ENCODE measurements at regions not wholly inside any gene's neighbourhood (a gene's known extent, or its start where the extent isn't known, plus 50 kb on each side); places are given as distances from the start of the nearest gene placed in this dataset.
A peak's percentile ranks its signal among the peaks of the same experiment; 100 is the strongest.

- Histone ChIP-seq H3K4me1 (ENCODE audit: control insufficient read depth, insufficient read depth, low read length, poor library complexity, severe bottlenecking) (peaks cover 23% of the 10 kb centered on the region), H3K36me3 (ENCODE audit: control insufficient read depth, insufficient read depth, low read length) (no peaks in the 10 kb centered on the region), H3K4me3 (ENCODE audit: extremely low read depth, insufficient read depth, low read length, poor library complexity, severe bottlenecking) (peak overlapping the region; percentile 8), H3K9me3 (ENCODE audit: control insufficient read depth, low read length) (no peaks in the 10 kb centered on the region), H3K27ac (ENCODE audit: low read depth, low read length, severe bottlenecking) (no peak overlapping the region)
- WGBS, 2 experiments (ENCODE audit: insufficient coverage in 2 of 2), result 0 to 1% methylated on average over 11 to 13 of the region's 46 CpGs
Observed at GRCh38 chrX:40167850-40168479, 70.2 kb upstream of the BCOR start.

GRCh38 chrX:40167233-40167849, 69.6 kb upstream of the BCOR start:
- Histone ChIP-seq H3K4me1 (ENCODE audit: control insufficient read depth, insufficient read depth, low read length, poor library complexity, severe bottlenecking) (peaks cover 21% of the 10 kb centered on the region), H3K27ac (ENCODE audit: low read depth, low read length, severe bottlenecking) (no peak overlapping the region), H3K36me3 (ENCODE audit: control insufficient read depth, insufficient read depth, low read length) (no peaks in the 10 kb centered on the region), H3K9me3 (ENCODE audit: control insufficient read depth, low read length) (no peaks in the 10 kb centered on the region), H3K4me3 (ENCODE audit: extremely low read depth, insufficient read depth, low read length, poor library complexity, severe bottlenecking) (peak overlapping the region; percentile 8)
- WGBS, 2 experiments (ENCODE audit: insufficient coverage in 2 of 2), result 6 to 7% methylated on average over 13 to 22 of the region's 41 CpGs

- 17 to 34% methylated on average over 2 to 4 of the region's 4 CpGs for WGBS, 2 experiments (ENCODE audit: insufficient coverage in 2 of 2)
- H3K36me3 ChIP-seq (ENCODE audit: control insufficient read depth, insufficient read depth, low read length), result no peaks in the 10 kb centered on the region
- H3K9me3 ChIP-seq (ENCODE audit: control insufficient read depth, low read length), result no peaks in the 10 kb centered on the region
- H3K4me1 ChIP-seq (ENCODE audit: control insufficient read depth, insufficient read depth, low read length, poor library complexity, severe bottlenecking), result peaks cover 21% of the 10 kb centered on the region
- no peak overlapping the region for H3K27ac ChIP-seq (ENCODE audit: low read depth, low read length, severe bottlenecking)
- no peak overlapping the region for H3K4me3 ChIP-seq (ENCODE audit: extremely low read depth, insufficient read depth, low read length, poor library complexity, severe bottlenecking)
Observed at GRCh38 chrX:40166582-40166981, 68.8 kb upstream of the BCOR start.

- Histone ChIP-seq H3K4me3 (ENCODE audit: extremely low read depth, insufficient read depth, low read length, poor library complexity, severe bottlenecking) (no peak overlapping the region), H3K27ac (ENCODE audit: low read depth, low read length, severe bottlenecking) (no peak overlapping the region), H3K4me1 (ENCODE audit: control insufficient read depth, insufficient read depth, low read length, poor library complexity, severe bottlenecking) (peaks cover 18% of the 10 kb centered on the region), H3K9me3 (ENCODE audit: control insufficient read depth, low read length) (no peaks in the 10 kb centered on the region), H3K36me3 (ENCODE audit: control insufficient read depth, insufficient read depth, low read length) (no peaks in the 10 kb centered on the region)
- WGBS, 2 experiments (ENCODE audit: insufficient coverage in 2 of 2), result 83% methylated on average over 1 of the region's 6 CpGs; no CpG with 5 or more reads in 1 of the 2 experiments
Observed at GRCh38 chrX:40165861-40166260, 68.1 kb upstream of the BCOR start.

GRCh38 chrX:40165206-40165605, 67.4 kb upstream of the BCOR start:
- no peak overlapping the region for H3K27ac ChIP-seq (ENCODE audit: low read depth, low read length, severe bottlenecking)
- H3K4me3 ChIP-seq (ENCODE audit: extremely low read depth, insufficient read depth, low read length, poor library complexity, severe bottlenecking), result no peak overlapping the region
- 94 to 96% methylated on average over 3 to 5 of the region's 5 CpGs for WGBS, 2 experiments (ENCODE audit: insufficient coverage in 2 of 2)
- H3K4me1 ChIP-seq (ENCODE audit: control insufficient read depth, insufficient read depth, low read length, poor library complexity, severe bottlenecking), result peaks cover 18% of the 10 kb centered on the region
- no peaks in the 10 kb centered on the region for H3K36me3 ChIP-seq (ENCODE audit: control insufficient read depth, insufficient read depth, low read length)
- no peaks in the 10 kb centered on the region for H3K9me3 ChIP-seq (ENCODE audit: control insufficient read depth, low read length)

- Histone ChIP-seq H3K4me3 (ENCODE audit: extremely low read depth, insufficient read depth, low read length, poor library complexity, severe bottlenecking) (no peak overlapping the region), H3K9me3 (ENCODE audit: control insufficient read depth, low read length) (no peaks in the 10 kb centered on the region), H3K27ac (ENCODE audit: low read depth, low read length, severe bottlenecking) (no peak overlapping the region), H3K36me3 (ENCODE audit: control insufficient read depth, insufficient read depth, low read length) (no peaks in the 10 kb centered on the region), H3K4me1 (ENCODE audit: control insufficient read depth, insufficient read depth, low read length, poor library complexity, severe bottlenecking) (peaks cover 17% of the 10 kb centered on the region)
- no CpG with 5 or more reads among the region's 3 CpGs for WGBS, 2 experiments (ENCODE audit: insufficient coverage in 2 of 2)
Observed at GRCh38 chrX:40164751-40165150, 67.0 kb upstream of the BCOR start.

- Histone ChIP-seq H3K27ac (ENCODE audit: low read depth, low read length, severe bottlenecking) (no peak overlapping the region), H3K4me1 (ENCODE audit: control insufficient read depth, insufficient read depth, low read length, poor library complexity, severe bottlenecking) (peaks cover 6% of the 10 kb centered on the region), H3K9me3 (ENCODE audit: control insufficient read depth, low read length) (no peaks in the 10 kb centered on the region), H3K36me3 (ENCODE audit: control insufficient read depth, insufficient read depth, low read length) (no peaks in the 10 kb centered on the region), H3K4me3 (ENCODE audit: extremely low read depth, insufficient read depth, low read length, poor library complexity, severe bottlenecking) (peak overlapping the region; percentile 21)
- WGBS, 2 experiments (ENCODE audit: insufficient coverage in 2 of 2), result 0 to 1% methylated on average over 21 to 35 of the region's 68 CpGs
Observed at GRCh38 chrX:40158036-40158706, 60.4 kb upstream of the BCOR start.

- Histone ChIP-seq H3K4me1 (ENCODE audit: control insufficient read depth, insufficient read depth, low read length, poor library complexity, severe bottlenecking) (peaks cover 6% of the 10 kb centered on the region), H3K36me3 (ENCODE audit: control insufficient read depth, insufficient read depth, low read length) (no peaks in the 10 kb centered on the region), H3K9me3 (ENCODE audit: control insufficient read depth, low read length) (no peaks in the 10 kb centered on the region), H3K27ac (ENCODE audit: low read depth, low read length, severe bottlenecking) (no peak overlapping the region), H3K4me3 (ENCODE audit: extremely low read depth, insufficient read depth, low read length, poor library complexity, severe bottlenecking) (peak overlapping the region; percentile 21)
- WGBS, 2 experiments (ENCODE audit: insufficient coverage in 2 of 2), result 9 to 26% methylated on average over 6 to 7 of the region's 15 CpGs
Observed at GRCh38 chrX:40157228-40158035, 59.7 kb upstream of the BCOR start.

GRCh38 chrX:40156470-40157227, 58.9 kb upstream of the BCOR start:
- Histone ChIP-seq H3K9me3 (ENCODE audit: control insufficient read depth, low read length) (no peaks in the 10 kb centered on the region), H3K27ac (ENCODE audit: low read depth, low read length, severe bottlenecking) (no peak overlapping the region), H3K4me3 (ENCODE audit: extremely low read depth, insufficient read depth, low read length, poor library complexity, severe bottlenecking) (no peak overlapping the region), H3K36me3 (ENCODE audit: control insufficient read depth, insufficient read depth, low read length) (no peaks in the 10 kb centered on the region), H3K4me1 (ENCODE audit: control insufficient read depth, insufficient read depth, low read length, poor library complexity, severe bottlenecking) (peaks cover 6% of the 10 kb centered on the region)
- 9 to 15% methylated on average over 13 to 16 of the region's 41 CpGs for WGBS, 2 experiments (ENCODE audit: insufficient coverage in 2 of 2)
